Loucy (cell line): ENCODE measurements at regions not wholly inside any gene's neighbourhood (a gene's known extent, or its start where the extent isn't known, plus 50 kb on each side); places are given as distances from the start of the nearest gene placed in this dataset.
A peak's percentile ranks its signal among the peaks of the same experiment; 100 is the strongest.
"Not testable (repeated sequence)": the region's sequence is repeated elsewhere in the genome, so short reads cannot be mapped to it uniquely, and the experiment has no call there.

Source experiments
- H2AFZ ChIP-seq: fragments of 200-600 bp; sonication (generic); 2 replicates; pipeline ENCODE4 v1.6.0; 2016; ENCODE audit warnings: antibody characterized with exemption, mild to moderate bottlenecking, low read length, moderate library complexity
- H3F3A ChIP-seq: fragments of 200-600 bp; 2 replicates; pipeline ENCODE4 v1.6.0; 2016; ENCODE audit warnings: antibody characterized with exemption, low read depth, mild to moderate bottlenecking
- H3K27me3 ChIP-seq: fragments of 200-600 bp; sonication (generic); 2 replicates; pipeline ENCODE4 v1.6.1; 2014; ENCODE audit warnings: low read length, mild to moderate bottlenecking; ENCODE audit not compliant: insufficient read depth, poor library complexity, severe bottlenecking
- H3K36me3 ChIP-seq: fragments of 200-600 bp; sonication (generic); 2 replicates; pipeline ENCODE4 v1.6.1; 2016; ENCODE audit warnings: low read length; ENCODE audit not compliant: insufficient read depth
- H3K4me1 ChIP-seq: fragments of 200-600 bp; sonication (generic); 2 replicates; pipeline ENCODE4 v1.5.1; 2014; ENCODE audit warnings: low read length, mild to moderate bottlenecking; ENCODE audit not compliant: insufficient read depth, poor library complexity, severe bottlenecking
- H3K4me2 ChIP-seq: fragments of 200-600 bp; sonication (generic); 2 replicates; pipeline ENCODE4 v1.6.0; 2014; ENCODE audit warnings: antibody characterized with exemption, low read length, low read depth, mild to moderate bottlenecking; ENCODE audit not compliant: poor library complexity, severe bottlenecking
- H3K4me3 ChIP-seq: fragments of 200-600 bp; sonication (generic); 2 replicates; pipeline ENCODE4 v1.5.1; 2014; ENCODE audit warnings: low read length, mild to moderate bottlenecking, mixed read lengths; ENCODE audit not compliant: poor library complexity, severe bottlenecking
- H3K79me2 ChIP-seq: fragments of 200-600 bp; sonication (generic); 2 replicates; pipeline ENCODE4 v1.6.1; 2014; ENCODE audit warnings: low read length; ENCODE audit not compliant: insufficient read depth
- H3K9ac ChIP-seq: fragments of 200-600 bp; sonication (generic); 2 replicates; pipeline ENCODE4 v1.6.0; 2014; ENCODE audit warnings: mild to moderate bottlenecking, low read depth, low read length, moderate library complexity; ENCODE audit not compliant: poor library complexity, severe bottlenecking
- H3K9me2 ChIP-seq: fragments of 200-600 bp; sonication (generic); replicated peaks from 2 replicates; pipeline ENCODE4 v1.6.1; 2016; ENCODE audit warnings: low read depth, low read length, mixed read lengths
- H3K9me3 ChIP-seq: fragments of 200-600 bp; sonication (generic); 2 replicates; pipeline ENCODE4 v1.6.1; 2014; ENCODE audit warnings: mild to moderate bottlenecking, antibody characterized with exemption, low read length, low read depth; ENCODE audit not compliant: insufficient read depth
- H4K20me1 ChIP-seq: fragments of 200-600 bp; sonication (generic); 2 replicates; pipeline ENCODE4 v1.6.0; 2014; ENCODE audit warnings: antibody characterized with exemption, low read length, mild to moderate bottlenecking; ENCODE audit not compliant: insufficient read depth, poor library complexity, severe bottlenecking
- CTCF ChIP-seq: fragments of 200-600 bp; sonication (generic); conservative IDR thresholded peaks from 2 replicates; pipeline ENCODE4 v1.5.1; 2014; ENCODE audit warnings: mild to moderate bottlenecking, antibody characterized with exemption, low read length
- EZH2phosphoT487 ChIP-seq: fragments of 200-600 bp; IDR thresholded peaks from 2 replicates; pipeline ENCODE4 v1.6.1; 2018; ENCODE audit warnings: antibody characterized with exemption, mild to moderate bottlenecking, moderate library complexity, borderline replicate concordance

GRCh38 chrX:30997411-30997810 lies 74.4 kb downstream of the FTHL17 start:
- no peak overlapping the region for H3K4me2 ChIP-seq
- peaks cover 47% of the 10 kb centered on the region for H3K4me1 ChIP-seq
- H3K9me2 ChIP-seq: no peaks in the 10 kb centered on the region
- peaks cover 20% of the 10 kb centered on the region; the same call in 1 of the 2 replicates for H3F3A ChIP-seq
- H3K9ac ChIP-seq: no peak overlapping the region
- H3K9me3 ChIP-seq: no peaks in the 10 kb centered on the region
- H3K79me2 ChIP-seq: no peaks in the 10 kb centered on the region
- no peaks in the 10 kb centered on the region for H3K36me3 ChIP-seq
- H4K20me1 ChIP-seq: no peaks in the 10 kb centered on the region
- no peak for TF ChIP-seq CTCF
- TF ChIP-seq EZH2phosphoT487: no peak
- no peaks in the 10 kb centered on the region for H3K27me3 ChIP-seq
- H3K4me3 ChIP-seq: no peak overlapping the region
- no peak overlapping the region for H2AFZ ChIP-seq

GRCh38 chrX:30995705-30996104 lies 76.1 kb downstream of the FTHL17 start:
- no peaks in the 10 kb centered on the region for H3K9me3 ChIP-seq
- H3K9ac ChIP-seq: peak overlapping the region; percentile 48
- H3K36me3 ChIP-seq: no peaks in the 10 kb centered on the region
- peaks cover 24% of the 10 kb centered on the region; the same call in 1 of the 2 replicates for H3F3A ChIP-seq
- TF ChIP-seq CTCF (no peak), EZH2phosphoT487 (no peak)
- H3K79me2 ChIP-seq: no peaks in the 10 kb centered on the region
- peak overlapping the region; percentile 76 for H3K4me2 ChIP-seq
- no peaks in the 10 kb centered on the region for H3K27me3 ChIP-seq
- H4K20me1 ChIP-seq: no peaks in the 10 kb centered on the region
- no peaks in the 10 kb centered on the region for H3K9me2 ChIP-seq
- peaks cover 62% of the 10 kb centered on the region for H3K4me1 ChIP-seq
- no peak overlapping the region for H3K4me3 ChIP-seq
- H2AFZ ChIP-seq: no peak overlapping the region

- peak overlapping the region; percentile 57 for H3K4me3 ChIP-seq
- H3K9me3 ChIP-seq: no peaks in the 10 kb centered on the region
- H3K36me3 ChIP-seq: no peaks in the 10 kb centered on the region
- H2AFZ ChIP-seq: no peak overlapping the region
- no peaks in the 10 kb centered on the region for H3K79me2 ChIP-seq
- no peaks in the 10 kb centered on the region for H3K27me3 ChIP-seq
- H3K9me2 ChIP-seq: no peaks in the 10 kb centered on the region
- no peak for TF ChIP-seq CTCF
- TF ChIP-seq EZH2phosphoT487: no peak
- H3F3A ChIP-seq: peaks cover 24% of the 10 kb centered on the region; the same call in 1 of the 2 replicates
- no peaks in the 10 kb centered on the region for H4K20me1 ChIP-seq
- peak overlapping the region; percentile 76 for H3K4me2 ChIP-seq
- H3K9ac ChIP-seq: peak overlapping the region; percentile 48
- H3K4me1 ChIP-seq: peaks cover 66% of the 10 kb centered on the region
These were observed 76.7 kb downstream of the FTHL17 start for GRCh38 chrX:30995060-30995700.

GRCh38 chrX:30994018-30994417 lies 77.8 kb downstream of the FTHL17 start:
- H4K20me1 ChIP-seq, H3K36me3 ChIP-seq, H3K4me2 ChIP-seq, H3K4me3 ChIP-seq, H3K27me3 ChIP-seq, H2AFZ ChIP-seq, H3K79me2 ChIP-seq, H3K9ac ChIP-seq, H3K9me3 ChIP-seq, H3K9me2 ChIP-seq: not testable (repeated sequence)
- Histone ChIP-seq H3F3A (peaks cover 24% of the 10 kb centered on the region; the same call in 1 of the 2 replicates), H3K4me1 (peaks cover 68% of the 10 kb centered on the region)
